Body of pancreas (tissue), 4 donors: ENCODE measurements at regions not wholly inside any gene's neighbourhood (a gene's known extent, or its start where the extent isn't known, plus 50 kb on each side); places are given as distances from the start of the nearest gene placed in this dataset.

Experiments
- ATAC-seq: fragments of 150-250 bp; one replicate; pipeline ENCODE4 v1.9.1; 2016
- DNase-seq, 4 donors: peaks; one replicate each; pipeline ENCODE4 v3.0.0-alpha.2; 2019
- H3K27ac ChIP-seq, 4 donors: fragments of 200-600 bp; sonication (generic); 1 replicate in 3 of 4; 2 replicates in 1 of 4; pipeline versions ENCODE4 v1.5.1 to v1.6.1; 2016 to 2019; ENCODE audit warnings: mild to moderate bottlenecking in 1 of 4, mixed read lengths in 1 of 4, moderate library complexity in 1 of 4
- H3K27me3 ChIP-seq, 2 donors: fragments of 200-600 bp; sonication (generic); one replicate each; pipeline ENCODE4 v1.6.0; 2016; ENCODE audit warnings: mild to moderate bottlenecking in 1 of 2
- H3K36me3 ChIP-seq, 2 donors: fragments of 200-600 bp; sonication (generic); replicated peaks in 1 of 2; 2 replicates each; pipeline ENCODE4 v1.5.1; 2016; ENCODE audit warnings: low read depth in 2 of 2; ENCODE audit not compliant: insufficient read depth in 1 of 2
- H3K4me1 ChIP-seq: fragments of 200-600 bp; sonication (generic); one replicate; pipeline ENCODE4 v1.6.0; 2016
- H3K4me3 ChIP-seq, 2 donors: fragments of 200-600 bp; sonication (generic); 1 replicate in 1 of 2; 2 replicates in 1 of 2; pipeline ENCODE4 v1.5.1; 2016 to 2019
- H3K9me3 ChIP-seq, 3 donors: fragments of 200-600 bp; sonication (generic); 1 replicate in 2 of 3; 2 replicates in 1 of 3; pipeline ENCODE4 v1.5.1; 2016
- POLR2A ChIP-seq, 3 donors: fragments of 450-650 bp; IDR thresholded peaks; one replicate each; pipeline ENCODE4 v1.6.1; 2016; ENCODE audit warnings: antibody characterized with exemption in 3 of 3, mild to moderate bottlenecking in 2 of 3
- WGBS, 2 donors: methylation state at CpG; one replicate each; pipeline ENCODE4 v1.1.5; 2017; 5-methylcytosine and 5-hydroxymethylcytosine counted together
- intact Hi-C: fragments of 100-400 bp; cut with DNase I; formaldehyde crosslinking; loops from one replicate; pipeline ENCODE4 v1.15.1; 2023
- TF ChIP-seq, protein P1 (sequence below), 7 experiments: fragments of 450-650 bp in 4 of 7; fragments of 200-600 bp in 3 of 7; sonication (generic) in 3 of 7; IDR thresholded peaks; one replicate each; pipeline ENCODE4 v1.5.1; 2016 to 2019; ENCODE audit warnings: antibody characterized with exemption in 7 of 7

DNA sequence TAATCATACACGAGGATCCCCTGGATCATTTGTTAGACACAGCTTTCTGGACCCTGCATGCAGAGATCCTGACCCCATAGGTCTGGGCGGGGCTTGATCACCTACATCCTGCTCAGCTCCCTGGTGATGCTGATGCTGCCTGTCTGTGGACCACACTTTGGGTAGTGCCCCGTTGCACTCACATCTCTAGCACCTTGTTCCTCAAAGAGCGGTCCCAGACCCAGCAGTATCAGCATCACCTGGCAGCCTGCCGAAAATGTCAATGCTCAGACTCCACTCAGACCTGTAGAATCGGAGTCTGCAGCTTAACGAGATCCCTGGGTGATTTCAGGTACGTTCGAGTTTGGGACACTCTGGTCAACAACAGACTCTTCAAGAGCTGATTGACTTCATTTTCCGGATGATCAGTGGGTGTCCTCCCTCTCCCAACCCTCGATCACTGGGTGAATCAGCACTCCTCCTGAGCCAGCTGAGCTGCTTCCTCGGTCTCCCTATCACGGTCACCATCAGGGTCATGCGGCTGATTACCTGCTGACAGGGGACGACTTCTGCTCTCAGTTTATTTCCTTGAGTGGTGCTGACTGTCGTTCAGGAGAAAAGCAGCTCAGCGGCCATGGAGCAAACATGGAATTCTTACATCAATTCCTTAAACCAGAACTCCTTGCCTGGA, 150.6 kb upstream of the RAB12 start:
- no peak for DNase-seq
- intact Hi-C loops: loop anchor here (10.0 kb wide), 1 partner anchor 54 kb away; no protein-coding TSS in a partner anchor
- Histone ChIP-seq H3K36me3 (no peaks in the 10 kb centered on the region), H3K4me1 (no peaks in the 10 kb centered on the region), H3K9me3 (no peaks in the 10 kb centered on the region), H3K27ac (no peak overlapping the region), H3K27me3 (no peaks in the 10 kb centered on the region), H3K4me3 (no peak overlapping the region)
- WGBS, 2 donors: 58 to 70% methylated on average over 13 to 17 of the region's 17 CpGs
- ATAC-seq: no peak
- TF ChIP-seq POLR2A (IDR thresholded peaks at IDR 0.05): no peak
- TF ChIP-seq, protein P1, sequence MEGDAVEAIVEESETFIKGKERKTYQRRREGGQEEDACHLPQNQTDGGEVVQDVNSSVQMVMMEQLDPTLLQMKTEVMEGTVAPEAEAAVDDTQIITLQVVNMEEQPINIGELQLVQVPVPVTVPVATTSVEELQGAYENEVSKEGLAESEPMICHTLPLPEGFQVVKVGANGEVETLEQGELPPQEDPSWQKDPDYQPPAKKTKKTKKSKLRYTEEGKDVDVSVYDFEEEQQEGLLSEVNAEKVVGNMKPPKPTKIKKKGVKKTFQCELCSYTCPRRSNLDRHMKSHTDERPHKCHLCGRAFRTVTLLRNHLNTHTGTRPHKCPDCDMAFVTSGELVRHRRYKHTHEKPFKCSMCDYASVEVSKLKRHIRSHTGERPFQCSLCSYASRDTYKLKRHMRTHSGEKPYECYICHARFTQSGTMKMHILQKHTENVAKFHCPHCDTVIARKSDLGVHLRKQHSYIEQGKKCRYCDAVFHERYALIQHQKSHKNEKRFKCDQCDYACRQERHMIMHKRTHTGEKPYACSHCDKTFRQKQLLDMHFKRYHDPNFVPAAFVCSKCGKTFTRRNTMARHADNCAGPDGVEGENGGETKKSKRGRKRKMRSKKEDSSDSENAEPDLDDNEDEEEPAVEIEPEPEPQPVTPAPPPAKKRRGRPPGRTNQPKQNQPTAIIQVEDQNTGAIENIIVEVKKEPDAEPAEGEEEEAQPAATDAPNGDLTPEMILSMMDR (IDR thresholded peaks at IDR 0.05): no peak

DNA sequence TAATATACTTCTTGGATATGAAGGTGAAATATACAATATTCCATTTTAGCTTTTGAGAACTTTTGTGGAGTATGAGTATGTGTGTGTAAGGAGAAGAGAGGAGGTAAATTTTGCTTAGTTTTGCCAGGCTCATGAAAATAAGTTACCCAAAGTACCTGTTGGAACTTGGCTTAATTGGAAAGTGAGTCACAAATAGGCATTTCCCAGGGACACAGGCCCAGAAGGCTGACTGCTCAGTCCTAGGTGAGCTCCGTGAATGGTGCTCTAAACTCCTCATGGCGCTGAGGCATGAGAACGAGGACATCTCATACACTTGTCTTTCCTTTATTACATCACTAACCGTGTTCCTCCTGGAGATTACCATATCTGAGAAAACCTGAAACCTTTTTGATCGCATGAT, 148.5 kb upstream of the RAB12 start:
- Histone ChIP-seq H3K36me3 (no peaks in the 10 kb centered on the region), H3K9me3 (no peaks in the 10 kb centered on the region), H3K4me3 (no peak overlapping the region), H3K27me3 (no peaks in the 10 kb centered on the region), H3K27ac (no peak overlapping the region), H3K4me1 (no peaks in the 10 kb centered on the region)
- DNase-seq: no peak
- TF ChIP-seq, protein P1 (IDR thresholded peaks at IDR 0.05): no peak
- TF ChIP-seq POLR2A (IDR thresholded peaks at IDR 0.05): no peak
- WGBS, 2 donors: 67 to 81% methylated on average over 5 of the region's 5 CpGs
- ATAC-seq: no peak
- intact Hi-C loops: no loop called here

DNA sequence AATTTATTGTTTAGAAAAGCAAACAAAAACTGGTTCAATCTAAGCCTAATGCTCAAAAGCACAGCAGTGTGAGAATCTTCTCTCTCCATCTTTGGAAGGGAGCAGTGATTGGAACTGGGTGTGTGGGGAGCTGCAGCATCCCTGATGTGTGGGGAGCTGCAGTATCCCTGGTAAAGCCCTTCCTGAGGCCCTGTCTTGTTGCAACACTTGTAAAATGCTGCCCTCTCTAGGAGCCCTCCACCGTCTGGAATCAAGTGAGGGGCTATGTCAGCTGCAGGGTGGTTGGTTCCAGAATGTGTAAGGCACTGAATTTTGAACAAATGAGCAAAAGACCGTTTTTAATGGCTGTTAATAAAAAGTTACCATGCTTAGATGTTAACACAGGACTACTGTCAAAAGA, 147.7 kb upstream of the RAB12 start:
- no peaks in the 10 kb centered on the region for H3K4me1 ChIP-seq
- no peaks in the 10 kb centered on the region for H3K27me3 ChIP-seq
- intact Hi-C loops: no loop called here
- no peak overlapping the region for H3K4me3 ChIP-seq
- H3K27ac ChIP-seq: no peak overlapping the region
- TF ChIP-seq, protein P1 (IDR thresholded peaks at IDR 0.05): no peak
- TF ChIP-seq POLR2A (IDR thresholded peaks at IDR 0.05): no peak
- WGBS, 2 donors: 0 to 48% methylated on average over 2 of the region's 2 CpGs
- ATAC-seq (no peak), DNase-seq (no peak)
- H3K9me3 ChIP-seq: no peaks in the 10 kb centered on the region
- H3K36me3 ChIP-seq: no peaks in the 10 kb centered on the region

DNA sequence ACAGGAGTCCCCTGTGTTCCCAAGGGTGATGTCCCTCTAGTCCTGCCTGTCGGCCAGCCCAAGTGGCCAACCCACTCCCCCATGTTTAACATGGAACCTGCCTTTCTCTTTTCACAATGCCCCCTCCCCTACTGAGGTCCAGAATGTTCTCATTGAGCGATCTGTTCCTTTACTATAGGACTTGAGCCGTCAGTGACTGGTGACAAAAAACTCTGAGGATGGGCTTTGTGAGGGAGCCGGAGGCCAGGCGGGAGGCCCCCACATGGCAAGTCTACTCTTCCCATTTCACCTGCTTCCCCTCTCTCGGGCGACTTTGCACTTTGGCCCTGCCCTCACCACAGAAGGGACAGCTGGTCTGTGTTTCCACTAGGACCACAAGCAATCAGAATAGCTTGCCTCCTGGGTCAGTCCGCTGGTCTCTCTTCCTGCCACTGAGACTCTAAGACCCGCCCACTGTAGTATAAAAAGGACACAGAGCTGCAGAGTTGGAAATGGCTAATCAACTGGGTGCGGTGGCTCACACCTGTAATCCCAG, 146.5 kb upstream of the RAB12 start:
- no peak overlapping the region for H3K27ac ChIP-seq
- H3K4me3 ChIP-seq: no peak overlapping the region
- H3K4me1 ChIP-seq: no peaks in the 10 kb centered on the region
- TF ChIP-seq, protein P1 (IDR thresholded peaks at IDR 0.05): no peak
- TF ChIP-seq POLR2A (IDR thresholded peaks at IDR 0.05): no peak
- DNase-seq (no peak), ATAC-seq (no peak)
- no peaks in the 10 kb centered on the region for H3K9me3 ChIP-seq
- H3K27me3 ChIP-seq: no peaks in the 10 kb centered on the region
- 90 to 94% methylated on average over 7 to 9 of the region's 10 CpGs for WGBS, 2 donors
- no peaks in the 10 kb centered on the region for H3K36me3 ChIP-seq
- intact Hi-C loops: no loop called here

DNA sequence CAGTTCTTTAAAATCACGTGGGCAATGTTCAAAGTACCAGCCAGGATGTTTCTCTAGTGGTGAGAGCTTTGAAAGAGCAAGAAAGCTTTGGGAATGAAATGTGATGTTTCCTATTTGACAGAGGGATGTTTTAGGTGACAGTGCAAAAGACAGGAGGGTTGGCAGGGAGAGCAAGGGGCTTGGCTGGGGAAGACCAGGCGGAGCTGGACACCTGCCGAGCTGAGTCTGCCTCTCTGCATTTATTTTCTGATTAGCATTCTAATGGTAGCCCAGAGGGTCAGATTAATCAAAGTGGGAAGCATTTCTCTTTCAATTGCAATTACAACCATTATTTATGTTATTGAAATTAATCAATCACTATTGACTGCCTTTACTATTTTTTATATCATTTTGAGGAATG, 145.4 kb upstream of the RAB12 start:
- H3K36me3 ChIP-seq: no peaks in the 10 kb centered on the region
- intact Hi-C loops: no loop called here
- ATAC-seq: no peak
- H3K9me3 ChIP-seq: no peaks in the 10 kb centered on the region
- H3K4me1 ChIP-seq: no peaks in the 10 kb centered on the region
- no peak overlapping the region for H3K27ac ChIP-seq
- no peak overlapping the region for H3K4me3 ChIP-seq
- 79 to 93% methylated on average over 3 of the region's 3 CpGs for WGBS, 2 donors
- TF ChIP-seq POLR2A (IDR thresholded peaks at IDR 0.05): no peak
- TF ChIP-seq, protein P1 (IDR thresholded peaks at IDR 0.05): no peak
- H3K27me3 ChIP-seq: no peaks in the 10 kb centered on the region
- DNase-seq: no peak
